Peyer's patch (tissue), 4 donors: ENCODE measurements at regions not wholly inside any gene's neighbourhood (a gene's known extent, or its start where the extent isn't known, plus 50 kb on each side); places are given as distances from the start of the nearest gene placed in this dataset.
"Not testable (repeated sequence)": the region's sequence is repeated elsewhere in the genome, so short reads cannot be mapped to it uniquely, and the experiment has no call there.

ENCODE experiments used
- DNase-seq, 3 donors: peaks; one replicate each; pipeline ENCODE4 v3.0.0-alpha.2; 2017 to 2019
- H3K27ac ChIP-seq, 4 donors: fragments of 200-600 bp; sonication (generic); one replicate each; pipeline ENCODE4 v1.5.1; 2016 to 2019
- H3K27me3 ChIP-seq, 2 donors: fragments of 200-600 bp; sonication (generic); one replicate each; pipeline ENCODE4 v1.5.1; 2019
- H3K36me3 ChIP-seq, 3 donors: fragments of 200-600 bp; sonication (generic); one replicate each; pipeline ENCODE4 v1.5.1; 2016 to 2019
- H3K4me1 ChIP-seq, 4 donors: fragments of 200-600 bp; sonication (generic); one replicate each; pipeline ENCODE4 v1.5.1; 2016 to 2019
- H3K4me3 ChIP-seq, 4 donors: fragments of 200-600 bp; sonication (generic); 1 replicate in 3 of 4; 2 replicates in 1 of 4; pipeline ENCODE4 v1.5.1; 2016 to 2019; ENCODE audit warnings: mild to moderate bottlenecking in 1 of 4
- H3K9me3 ChIP-seq, 4 donors: fragments of 200-600 bp; sonication (generic); one replicate each; pipeline ENCODE4 v1.5.1; 2016 to 2019; ENCODE audit warnings: mild to moderate bottlenecking in 1 of 4
- POLR2A ChIP-seq, 2 donors: fragments of 450-650 bp; IDR thresholded peaks; one replicate each; pipeline ENCODE4 v1.5.1; 2017; ENCODE audit warnings: antibody characterized with exemption in 2 of 2, mild to moderate bottlenecking in 2 of 2, moderate library complexity in 2 of 2
- TF ChIP-seq, protein P1 (sequence below), 6 experiments: fragments of 450-650 bp in 4 of 6; fragments of 200-600 bp in 2 of 6; sonication (generic) in 1 of 6; IDR thresholded peaks; one replicate each; pipeline ENCODE4 v1.5.1; 2017 to 2019; ENCODE audit warnings: antibody characterized with exemption in 6 of 6, mild to moderate bottlenecking in 3 of 6, moderate library complexity in 1 of 6

DNA sequence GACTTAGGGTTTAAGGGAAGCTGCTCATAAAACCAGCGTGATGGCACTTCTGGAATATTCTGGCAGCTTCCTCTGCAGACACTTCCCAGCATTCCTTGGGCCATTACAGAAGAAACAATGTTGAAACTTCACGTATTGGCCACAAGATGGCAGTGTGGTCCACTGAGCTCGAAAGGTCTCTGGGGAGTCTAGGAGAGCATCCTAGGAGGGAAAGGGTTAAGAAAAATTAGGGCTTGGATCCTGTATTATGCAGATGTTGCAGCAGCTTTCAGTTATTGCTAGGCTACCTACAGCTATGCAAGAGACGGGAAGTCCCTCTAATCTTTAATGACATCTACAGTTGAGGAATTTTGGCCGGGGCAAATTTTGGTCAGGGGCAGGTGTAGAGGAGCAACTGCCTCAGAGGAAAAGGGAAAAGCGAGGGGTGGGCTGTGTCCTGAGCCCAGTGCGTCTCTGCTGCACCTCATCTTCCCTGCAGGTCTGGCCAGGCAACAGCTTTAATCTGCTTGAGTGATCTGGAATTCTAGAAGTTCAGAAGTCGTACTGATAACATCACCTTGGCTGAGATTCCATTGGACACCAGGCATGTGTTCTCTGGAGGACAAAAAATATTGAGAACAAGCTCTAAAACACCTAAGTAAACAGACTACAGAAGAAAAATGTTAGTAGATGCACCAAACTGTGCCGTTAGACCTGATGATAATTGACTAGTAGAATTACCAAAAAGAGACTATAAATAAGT is 220.8 kb upstream of the PRSS58 start:
- no peak overlapping the region for H3K4me3 ChIP-seq
- no peaks in the 10 kb centered on the region for H3K9me3 ChIP-seq
- no peak overlapping the region for H3K27ac ChIP-seq
- no peaks in the 10 kb centered on the region for H3K27me3 ChIP-seq
- DNase-seq: peak in 1 of 3 donors; percentile 65
- no peaks in the 10 kb centered on the region for H3K4me1 ChIP-seq
- no peaks in the 10 kb centered on the region for H3K36me3 ChIP-seq
- TF ChIP-seq, protein P1, sequence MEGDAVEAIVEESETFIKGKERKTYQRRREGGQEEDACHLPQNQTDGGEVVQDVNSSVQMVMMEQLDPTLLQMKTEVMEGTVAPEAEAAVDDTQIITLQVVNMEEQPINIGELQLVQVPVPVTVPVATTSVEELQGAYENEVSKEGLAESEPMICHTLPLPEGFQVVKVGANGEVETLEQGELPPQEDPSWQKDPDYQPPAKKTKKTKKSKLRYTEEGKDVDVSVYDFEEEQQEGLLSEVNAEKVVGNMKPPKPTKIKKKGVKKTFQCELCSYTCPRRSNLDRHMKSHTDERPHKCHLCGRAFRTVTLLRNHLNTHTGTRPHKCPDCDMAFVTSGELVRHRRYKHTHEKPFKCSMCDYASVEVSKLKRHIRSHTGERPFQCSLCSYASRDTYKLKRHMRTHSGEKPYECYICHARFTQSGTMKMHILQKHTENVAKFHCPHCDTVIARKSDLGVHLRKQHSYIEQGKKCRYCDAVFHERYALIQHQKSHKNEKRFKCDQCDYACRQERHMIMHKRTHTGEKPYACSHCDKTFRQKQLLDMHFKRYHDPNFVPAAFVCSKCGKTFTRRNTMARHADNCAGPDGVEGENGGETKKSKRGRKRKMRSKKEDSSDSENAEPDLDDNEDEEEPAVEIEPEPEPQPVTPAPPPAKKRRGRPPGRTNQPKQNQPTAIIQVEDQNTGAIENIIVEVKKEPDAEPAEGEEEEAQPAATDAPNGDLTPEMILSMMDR (IDR thresholded peaks at IDR 0.05): peak in 5 of 6 experiments; percentile 21 to 70 (median 61)
- no peak for TF ChIP-seq POLR2A (IDR thresholded peaks at IDR 0.05)

- H3K4me3 ChIP-seq, H3K9me3 ChIP-seq, H3K4me1 ChIP-seq, H3K27ac ChIP-seq, H3K36me3 ChIP-seq, DNase-seq, H3K27me3 ChIP-seq: not testable (repeated sequence)
Measured at GRCh38 chr7:142477801-142478200, 219.9 kb upstream of the PRSS58 start.

DNA sequence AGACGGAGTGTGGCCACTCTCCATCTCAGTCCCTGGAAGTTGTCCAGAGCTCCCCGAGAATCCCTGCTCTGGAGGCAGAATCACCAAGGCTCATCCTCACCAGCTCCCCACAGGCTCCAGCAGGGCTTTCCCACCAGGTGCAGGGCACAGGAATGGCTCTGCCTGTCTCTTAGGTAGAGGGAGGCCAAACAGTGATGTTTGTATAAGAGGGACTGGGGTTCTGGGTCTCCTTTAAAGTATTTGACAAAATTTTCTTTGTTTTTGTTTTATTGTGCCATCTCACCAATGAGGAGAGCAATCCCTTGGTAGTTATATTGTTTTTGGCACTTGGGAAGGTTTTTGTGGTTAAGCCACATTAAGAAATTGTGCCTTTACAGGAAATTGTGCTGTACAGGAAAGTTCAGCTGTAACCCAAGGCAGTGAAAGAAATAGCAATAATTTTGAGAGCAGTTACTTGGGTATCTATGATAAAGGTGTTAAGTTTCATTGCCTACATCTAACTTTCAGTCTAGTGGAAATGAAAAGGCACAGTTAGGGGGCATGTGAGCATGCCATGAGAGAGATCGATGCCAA is 219.3 kb upstream of the PRSS58 start:
- Histone ChIP-seq H3K27me3 (no peaks in the 10 kb centered on the region), H3K36me3 (no peaks in the 10 kb centered on the region), H3K27ac (no peak overlapping the region), H3K4me1 (no peaks in the 10 kb centered on the region), H3K4me3 (no peak overlapping the region), H3K9me3 (no peaks in the 10 kb centered on the region)
- no peak for DNase-seq
- TF ChIP-seq, protein P1 (IDR thresholded peaks at IDR 0.05): no peak
- TF ChIP-seq POLR2A (IDR thresholded peaks at IDR 0.05): no peak

- DNase-seq: no peak
- Histone ChIP-seq H3K27ac (no peak overlapping the region), H3K4me3 (no peak overlapping the region), H3K27me3 (no peaks in the 10 kb centered on the region), H3K9me3 (no peaks in the 10 kb centered on the region), H3K4me1 (no peaks in the 10 kb centered on the region), H3K36me3 (no peaks in the 10 kb centered on the region)
- TF ChIP-seq, protein P1 (IDR thresholded peaks at IDR 0.05): no peak
- TF ChIP-seq POLR2A (IDR thresholded peaks at IDR 0.05): no peak
Measured at GRCh38 chr7:142476077-142476476, 218.2 kb upstream of the PRSS58 start.

DNA sequence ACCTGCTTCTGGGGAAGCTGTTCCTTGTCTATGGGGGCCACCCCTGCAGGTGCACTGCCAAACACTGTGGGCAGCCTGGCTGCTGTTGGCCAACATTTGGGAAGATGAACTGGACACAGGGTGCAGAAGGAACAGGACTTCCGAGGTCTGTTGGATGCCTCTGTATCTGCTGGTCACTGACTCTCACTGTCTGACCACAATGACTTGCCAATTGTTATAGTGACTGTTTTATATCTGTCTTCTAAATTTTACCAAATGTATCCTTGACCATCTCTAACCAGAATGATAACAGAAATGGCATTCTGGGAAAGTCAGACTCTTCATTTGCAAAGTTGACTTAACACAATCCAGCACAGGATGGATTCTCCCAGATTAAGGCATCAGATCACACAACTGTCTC is 214.0 kb upstream of the PRSS58 start:
- TF ChIP-seq, protein P1 (IDR thresholded peaks at IDR 0.05): no peak
- TF ChIP-seq POLR2A (IDR thresholded peaks at IDR 0.05): no peak
- H3K4me1 ChIP-seq: no peaks in the 10 kb centered on the region
- no peak for DNase-seq
- H3K36me3 ChIP-seq: no peaks in the 10 kb centered on the region
- H3K27ac ChIP-seq: no peak overlapping the region
- H3K4me3 ChIP-seq: no peak overlapping the region
- no peaks in the 10 kb centered on the region for H3K9me3 ChIP-seq
- no peaks in the 10 kb centered on the region for H3K27me3 ChIP-seq

- DNase-seq: no peak
- Histone ChIP-seq H3K4me3 (no peak overlapping the region), H3K27ac (no peak overlapping the region)
Measured at GRCh38 chr7:142470544-142470830, 212.6 kb upstream of the PRSS58 start.

More at GRCh38 chr7:142470544-142470830, 212.6 kb upstream of the PRSS58 start:
- H3K27me3 ChIP-seq: no peaks in the 10 kb centered on the region
- no peak for TF ChIP-seq POLR2A (IDR thresholded peaks at IDR 0.05)
- TF ChIP-seq, protein P1 (IDR thresholded peaks at IDR 0.05): no peak
- H3K36me3 ChIP-seq: no peaks in the 10 kb centered on the region
- no peaks in the 10 kb centered on the region for H3K4me1 ChIP-seq
- no peaks in the 10 kb centered on the region for H3K9me3 ChIP-seq
